Heart right ventricle (tissue), 16 donors: ENCODE measurements at regions not wholly inside any gene's neighbourhood (a gene's known extent, or its start where the extent isn't known, plus 50 kb on each side); places are given as distances from the start of the nearest gene placed in this dataset.

ENCODE experiments used
- ATAC-seq, 8 donors: fragments of 200-7000 bp; cut with Tn5 transposase; one replicate each; pipeline ENCODE4 v1.9.1; 2020; ENCODE audit warnings: mild to moderate bottlenecking in 8 of 8, moderate library complexity in 8 of 8, moderate number of reproducible peaks in 1 of 8
- DNase-seq, 2 donors: peaks; one replicate each; pipeline ENCODE4 v3.0.0-alpha.2; 2020
- H3K27ac ChIP-seq, 10 donors: fragments of 200-600 bp; sonication (generic) in 2 of 10; one replicate each; pipeline versions ENCODE4 v1.5.0 to v1.8.0; 2020 to 2022; ENCODE audit warnings: mild to moderate bottlenecking in 3 of 10
- H3K27me3 ChIP-seq, 7 donors: fragments of 200-600 bp; one replicate each; pipeline ENCODE4 v1.8.0; 2021 to 2022; ENCODE audit warnings: mild to moderate bottlenecking in 2 of 7
- H3K36me3 ChIP-seq, 9 donors: fragments of 200-600 bp; sonication (generic) in 1 of 9; one replicate each; pipeline versions ENCODE4 v1.5.0 to v1.8.0; 2020 to 2022; ENCODE audit warnings: mild to moderate bottlenecking in 2 of 9
- H3K4me1 ChIP-seq, 9 donors: fragments of 200-600 bp; sonication (generic) in 1 of 9; one replicate each; pipeline versions ENCODE4 v1.5.0 to v1.8.0; 2020 to 2022; ENCODE audit warnings: mild to moderate bottlenecking in 4 of 9
- H3K4me3 ChIP-seq, 10 donors: fragments of 200-600 bp; sonication (generic) in 2 of 10; one replicate each; pipeline versions ENCODE4 v1.5.0 to v1.8.0; 2020 to 2022; ENCODE audit warnings: mild to moderate bottlenecking in 7 of 10, moderate library complexity in 2 of 10
- H3K9me3 ChIP-seq, 11 donors: fragments of 200-600 bp in 10 of 11; sonication (generic) in 2 of 11; one replicate each; pipeline versions ENCODE4 v1.5.0 to v1.8.0; 2013 to 2022; ENCODE audit warnings: mild to moderate bottlenecking in 2 of 11, control low read depth in 1 of 11, moderate library complexity in 1 of 11
- WGBS, 2 donors: extraction: QIAGEN DNeasy Blood & Tissue Kit; methylation state at CpG; one replicate each; pipeline ENCODE4 v1.1.7; 2013; ENCODE audit warnings: inconsistent platforms in 1 of 2; 5-methylcytosine and 5-hydroxymethylcytosine counted together
- intact Hi-C, 10 donors: fragments of 100-400 bp; cut with DNase I; formaldehyde crosslinking; loops; one replicate each; pipeline versions ENCODE4 v1.11.1 to v1.14.2; 2022
- TF ChIP-seq, protein P1 (sequence below), 9 donors: fragments of 200-600 bp; sonication (generic) in 2 of 9; IDR thresholded peaks; one replicate each; pipeline versions ENCODE4 v1.5.0 to v1.8.0; 2021 to 2022; ENCODE audit warnings: antibody characterized with exemption in 9 of 9, mild to moderate bottlenecking in 5 of 9, moderate library complexity in 1 of 9
- donor health status: Arrhythmogenic right ventricular cardiomyopathy.
- donor health status: ischemic (EF 13 %, LVEDD 7.1; RV severe dilation, severe dysfunction).
- donor health status: healthy with polysubstance abuse.
- donor health status: DM: no; HTN: yes; CAD: no.
- donor health status: DM: no; HTN: no; CAD: no.
- donor health status: ischemic (EF 25% LVEDD 6.9; RV normal size, moderate dysfunction).
- donor health status: ischemic (EF 25% LVEDD 5.7; RV mildly dilated, moderate dysfunction).
- donor health status: healthy.
- donor health status: DM: yes; HTN: yes; CAD: no.
- donor health status: Ischemic cardiomyopathy.
- donor health status: ischemic (EF 35%, LVEDD 5.7; RV mildly dilated, moderate dysfunction).
- donor health status: nonischemic (EF 11% LVEDD 7.7; RV severe dilation, severe dysfunction).
- donor health status: DM: yes; HTN: yes; CAD: no.
- donor health status: PGD.
- donor health status: ischemic (EF 29% LVEDD 5.4; RV normal size, mild dysfunction).
- donor health status: nonischemic (EF 23%, LVEDD 6.1; RV moderate dilation, normal function).

DNA sequence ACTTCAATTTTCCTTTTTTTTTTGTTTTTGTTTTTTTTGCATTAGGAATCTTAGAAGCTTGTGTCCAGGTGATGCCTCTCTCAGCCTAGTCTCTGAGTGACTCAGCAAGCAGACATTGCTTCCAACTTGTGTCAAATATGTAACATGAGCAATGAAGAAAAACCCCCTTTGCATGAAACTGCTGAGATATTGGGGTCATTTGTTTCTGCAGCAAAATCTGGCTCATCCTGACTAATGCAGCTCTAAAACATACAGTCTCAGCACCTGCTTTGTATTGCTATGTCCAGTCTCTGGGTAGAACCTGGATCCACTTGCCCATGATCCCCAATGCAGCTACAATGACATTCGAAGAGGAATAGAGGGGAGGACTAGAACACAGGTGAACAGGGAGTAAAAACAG lies 55.7 kb upstream of the LRFN2 start:
- Histone ChIP-seq H3K27ac (no peak overlapping the region), H3K36me3 (no peaks in the 10 kb centered on the region), H3K27me3 (peaks cover 0 to 54% (median 35%) of the 10 kb centered on the region in 7 donors), H3K4me1 (peaks cover 0 to 6% (median 0%) of the 10 kb centered on the region in 9 donors), H3K9me3 (peaks cover 0 to 6% (median 0%) of the 10 kb centered on the region in 11 donors), H3K4me3 (no peak overlapping the region)
- ATAC-seq (no peak), DNase-seq (no peak)
- 86 to 96% methylated on average over 1 of the region's 1 CpG for WGBS, 2 donors
- TF ChIP-seq, protein P1, sequence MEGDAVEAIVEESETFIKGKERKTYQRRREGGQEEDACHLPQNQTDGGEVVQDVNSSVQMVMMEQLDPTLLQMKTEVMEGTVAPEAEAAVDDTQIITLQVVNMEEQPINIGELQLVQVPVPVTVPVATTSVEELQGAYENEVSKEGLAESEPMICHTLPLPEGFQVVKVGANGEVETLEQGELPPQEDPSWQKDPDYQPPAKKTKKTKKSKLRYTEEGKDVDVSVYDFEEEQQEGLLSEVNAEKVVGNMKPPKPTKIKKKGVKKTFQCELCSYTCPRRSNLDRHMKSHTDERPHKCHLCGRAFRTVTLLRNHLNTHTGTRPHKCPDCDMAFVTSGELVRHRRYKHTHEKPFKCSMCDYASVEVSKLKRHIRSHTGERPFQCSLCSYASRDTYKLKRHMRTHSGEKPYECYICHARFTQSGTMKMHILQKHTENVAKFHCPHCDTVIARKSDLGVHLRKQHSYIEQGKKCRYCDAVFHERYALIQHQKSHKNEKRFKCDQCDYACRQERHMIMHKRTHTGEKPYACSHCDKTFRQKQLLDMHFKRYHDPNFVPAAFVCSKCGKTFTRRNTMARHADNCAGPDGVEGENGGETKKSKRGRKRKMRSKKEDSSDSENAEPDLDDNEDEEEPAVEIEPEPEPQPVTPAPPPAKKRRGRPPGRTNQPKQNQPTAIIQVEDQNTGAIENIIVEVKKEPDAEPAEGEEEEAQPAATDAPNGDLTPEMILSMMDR (IDR thresholded peaks at IDR 0.05): no peak
- intact Hi-C loops: no loop called here

DNA sequence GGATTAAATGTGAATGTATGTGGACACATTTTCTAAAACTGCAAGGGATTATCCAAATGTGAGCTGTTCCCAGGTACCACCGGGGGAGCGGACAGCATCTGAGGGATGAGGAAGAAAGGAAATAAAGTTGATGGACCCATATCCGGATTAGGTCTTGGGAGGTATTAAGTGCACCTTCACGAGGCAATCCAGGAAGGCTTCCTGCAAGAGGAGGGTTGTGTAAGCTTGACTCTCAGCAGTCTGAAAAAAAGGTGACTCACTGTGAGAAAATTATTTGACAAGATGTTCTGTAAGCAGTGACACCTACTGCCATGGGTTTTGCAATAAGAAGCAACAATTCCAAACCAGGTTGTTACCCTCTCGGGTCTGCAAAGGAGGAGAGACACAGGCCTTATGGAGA lies 55.0 kb upstream of the LRFN2 start:
- WGBS, 2 donors: 93 to 95% methylated on average over 5 of the region's 5 CpGs
- intact Hi-C loops: no loop called here
- H3K4me1 ChIP-seq: peaks cover 0 to 6% (median 0%) of the 10 kb centered on the region in 9 donors
- no peak overlapping the region for H3K27ac ChIP-seq
- H3K27me3 ChIP-seq: peaks cover 0 to 54% (median 31%) of the 10 kb centered on the region in 7 donors
- H3K9me3 ChIP-seq: peaks cover 0 to 6% (median 0%) of the 10 kb centered on the region in 11 donors
- no peak for ATAC-seq
- TF ChIP-seq, protein P1 (IDR thresholded peaks at IDR 0.05): no peak
- DNase-seq: no peak
- H3K4me3 ChIP-seq: no peak overlapping the region
- H3K36me3 ChIP-seq: no peaks in the 10 kb centered on the region

DNA sequence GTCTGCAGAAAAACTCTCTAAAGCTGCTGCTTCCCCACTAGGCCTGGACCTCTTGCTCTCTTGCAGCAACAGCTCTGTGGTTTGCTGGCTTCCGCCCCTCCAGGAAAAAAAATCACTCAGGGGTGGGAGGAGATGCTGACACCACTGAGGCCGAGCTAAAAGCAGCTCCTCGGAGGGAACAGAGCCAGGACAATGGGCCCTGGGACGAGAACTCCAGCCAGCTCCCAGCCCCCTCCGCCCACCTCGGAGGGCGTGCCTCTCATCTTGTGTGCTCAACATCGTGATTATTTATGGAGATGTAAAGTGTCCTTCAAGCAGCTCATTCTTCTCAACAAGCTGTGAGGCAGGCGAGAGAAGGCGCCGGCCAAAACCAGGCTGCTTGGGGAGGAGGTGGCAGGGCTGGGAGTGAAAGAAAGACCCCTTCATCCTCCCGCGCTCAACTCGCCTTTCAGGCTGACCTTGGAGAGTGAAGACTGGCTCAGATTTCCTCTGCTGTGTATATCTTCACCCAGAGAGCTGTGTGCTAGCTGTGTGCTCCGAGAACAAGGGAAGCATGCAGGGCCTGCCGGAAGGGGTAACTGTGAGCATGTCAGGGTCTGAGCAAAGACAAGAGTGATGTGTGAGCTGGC lies 53.5 kb upstream of the LRFN2 start:
- intact Hi-C loops: no loop called here
- Histone ChIP-seq H3K9me3 (peaks cover 0 to 6% (median 0%) of the 10 kb centered on the region in 11 donors), H3K27ac (no peak overlapping the region), H3K4me1 (peaks cover 0 to 6% (median 0%) of the 10 kb centered on the region in 9 donors), H3K36me3 (no peaks in the 10 kb centered on the region), H3K4me3 (no peak overlapping the region), H3K27me3 (peaks cover 0 to 50% (median 24%) of the 10 kb centered on the region in 7 donors)
- peak in 4 of 8 donors; percentile 30 to 72 (median 40) for ATAC-seq
- TF ChIP-seq, protein P1 (IDR thresholded peaks at IDR 0.05): no peak
- 22 to 34% methylated on average over 16 of the region's 16 CpGs for WGBS, 2 donors
- peak in 1 of 2 donors; percentile 6 for DNase-seq
